A673 (cell line): ENCODE measurements at regions not wholly inside any gene's neighbourhood (a gene's known extent, or its start where the extent isn't known, plus 50 kb on each side); places are given as distances from the start of the nearest gene placed in this dataset.
"Not testable (repeated sequence)": the region's sequence is repeated elsewhere in the genome, so short reads cannot be mapped to it uniquely, and the experiment has no call there.

Experiments
- CTCF ChIP-seq: fragments of 300-800, 200-600 bp; sonication (generic); conservative IDR thresholded peaks from 2 replicates; pipeline ENCODE4 v1.5.1; 2017; ENCODE audit warnings: low read depth, mild to moderate bottlenecking, antibody characterized with exemption, low read length, moderate library complexity, mixed read lengths
- EZH2 ChIP-seq: fragments of 200-600 bp; sonication (generic); IDR thresholded peaks from 2 replicates; pipeline ENCODE4 v1.6.1; 2017; ENCODE audit warnings: borderline replicate concordance, low read depth, mild to moderate bottlenecking, mixed read lengths, antibody characterized with exemption, low read length; ENCODE audit not compliant: poor library complexity, severe bottlenecking

DNA sequence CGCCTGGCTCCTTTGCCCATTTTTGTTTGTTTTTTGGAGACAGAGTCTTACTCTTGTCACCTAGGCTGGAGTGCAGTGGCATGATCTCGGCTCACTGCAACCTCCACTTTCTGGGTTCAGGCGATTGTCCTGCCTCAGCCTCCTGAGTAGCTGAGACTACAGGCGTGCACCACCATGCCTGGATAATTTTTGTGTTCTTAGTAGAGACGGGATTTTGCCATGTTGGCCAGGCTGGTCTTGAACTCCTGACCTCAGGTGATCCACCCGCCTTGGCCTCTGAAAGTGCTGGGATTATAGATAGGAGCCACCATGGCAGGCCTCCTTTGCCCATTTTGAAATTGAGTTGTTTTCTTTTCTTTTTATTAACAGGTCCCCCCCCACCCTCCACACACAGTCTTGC lies 89.4 kb upstream of the TPTE start:
- TF ChIP-seq CTCF, EZH2: not testable (repeated sequence)
